ENCODE measurements at regions not wholly inside any gene's neighbourhood (a gene's known extent, or its start where the extent isn't known, plus 50 kb on each side); places are given as distances from the start of the nearest gene placed in this dataset.

DNA sequence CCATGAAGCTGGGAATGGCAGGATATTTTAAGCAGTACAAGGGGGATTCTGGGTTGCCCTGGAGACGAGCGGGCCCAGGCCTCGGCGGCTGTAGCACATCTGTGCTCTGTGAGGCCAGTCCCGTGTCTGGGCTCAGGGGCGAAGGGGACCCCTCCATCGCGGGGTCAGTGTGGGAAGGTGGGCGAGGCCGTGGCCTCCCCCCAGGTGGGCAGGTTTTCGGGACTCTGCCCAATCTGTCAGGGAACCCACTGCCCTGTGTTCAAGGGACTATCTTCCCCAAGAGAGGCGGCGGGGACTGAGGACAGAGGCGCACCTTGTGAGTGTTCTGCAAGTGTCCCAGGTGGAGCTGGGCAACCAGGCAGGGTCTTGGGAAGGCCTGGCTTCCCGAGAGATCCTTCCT lies 336.6 kb downstream of the CTTN start:
- TF ChIP-seq, protein P1, sequence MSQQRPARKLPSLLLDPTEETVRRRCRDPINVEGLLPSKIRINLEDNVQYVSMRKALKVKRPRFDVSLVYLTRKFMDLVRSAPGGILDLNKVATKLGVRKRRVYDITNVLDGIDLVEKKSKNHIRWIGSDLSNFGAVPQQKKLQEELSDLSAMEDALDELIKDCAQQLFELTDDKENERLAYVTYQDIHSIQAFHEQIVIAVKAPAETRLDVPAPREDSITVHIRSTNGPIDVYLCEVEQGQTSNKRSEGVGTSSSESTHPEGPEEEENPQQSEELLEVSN (IDR thresholded peaks at IDR 0.05; ENCODE audit: borderline replicate concordance in 1 of 2, extremely low read depth in 1 of 2, insufficient read depth in 1 of 2, insufficient read length in 1 of 2, low read depth in 1 of 2, low read length in 1 of 2, poor library complexity in 1 of 2, severe bottlenecking in 1 of 2), result no peak
- TF ChIP-seq GABPB1 (CRISPR knock-in tag; IDR thresholded peaks at IDR 0.05) (no peak), RBFOX2 (IDR thresholded peaks at IDR 0.05; ENCODE audit: low read depth, low read length) (no peak), MXI1 (IDR thresholded peaks at IDR 0.05; ENCODE audit: low read depth, low read length) (no peak), FUS (optimal IDR thresholded peaks at IDR 0.05; ENCODE audit: low read depth, low read length) (no peak), CREM (IDR thresholded peaks at IDR 0.05; ENCODE audit: low read depth) (no peak)
- TF ChIP-seq, protein P2, sequence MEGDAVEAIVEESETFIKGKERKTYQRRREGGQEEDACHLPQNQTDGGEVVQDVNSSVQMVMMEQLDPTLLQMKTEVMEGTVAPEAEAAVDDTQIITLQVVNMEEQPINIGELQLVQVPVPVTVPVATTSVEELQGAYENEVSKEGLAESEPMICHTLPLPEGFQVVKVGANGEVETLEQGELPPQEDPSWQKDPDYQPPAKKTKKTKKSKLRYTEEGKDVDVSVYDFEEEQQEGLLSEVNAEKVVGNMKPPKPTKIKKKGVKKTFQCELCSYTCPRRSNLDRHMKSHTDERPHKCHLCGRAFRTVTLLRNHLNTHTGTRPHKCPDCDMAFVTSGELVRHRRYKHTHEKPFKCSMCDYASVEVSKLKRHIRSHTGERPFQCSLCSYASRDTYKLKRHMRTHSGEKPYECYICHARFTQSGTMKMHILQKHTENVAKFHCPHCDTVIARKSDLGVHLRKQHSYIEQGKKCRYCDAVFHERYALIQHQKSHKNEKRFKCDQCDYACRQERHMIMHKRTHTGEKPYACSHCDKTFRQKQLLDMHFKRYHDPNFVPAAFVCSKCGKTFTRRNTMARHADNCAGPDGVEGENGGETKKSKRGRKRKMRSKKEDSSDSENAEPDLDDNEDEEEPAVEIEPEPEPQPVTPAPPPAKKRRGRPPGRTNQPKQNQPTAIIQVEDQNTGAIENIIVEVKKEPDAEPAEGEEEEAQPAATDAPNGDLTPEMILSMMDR (IDR thresholded peaks at IDR 0.05 in 2 of 3, conservative IDR thresholded peaks at IDR 0.05 in 1 of 3; ENCODE audit: insufficient read depth in 2 of 3, low read depth in 1 of 3, low read length in 3 of 3), result no peak

Measured in K562 (cell line).